PC-3 (cell line): ENCODE measurements at regions not wholly inside any gene's neighbourhood (a gene's known extent, or its start where the extent isn't known, plus 50 kb on each side); places are given as distances from the start of the nearest gene placed in this dataset.

Experiments
- ATAC-seq: fragments of 200-7000 bp; cut with Tn5 transposase; 2 replicates; pipeline ENCODE4 v1.9.1; 2020; ENCODE audit warnings: mild to moderate bottlenecking, moderate library complexity
- BruUV-seq: library from RNA; stranded (reverse); fragments of 400-500 nt; replicated peaks from 2 replicates; lab custom pipeline; 2021; lab: Mats Ljungman, UMichigan
- CTCF ChIA-PET: fragments of 300-600 bp; sonication (Branson Sonifier 250); formaldehyde crosslinking; loops from one replicate; lab custom pipeline; 2022; ENCODE audit warnings: antibody characterized with exemption; lab: Charles Lee
- POLR2A ChIA-PET: fragments of 300-600 bp; sonication (Branson Sonifier 250); formaldehyde crosslinking; loops from one replicate; lab custom pipeline; 2022; ENCODE audit warnings: antibody characterized with exemption; ENCODE audit not compliant: unreplicated experiment; lab: Charles Lee
- DNase-seq: peaks from one replicate; pipeline ENCODE4 v3.0.0-alpha.2; 2015
- H2AFZ ChIP-seq: fragments of 300-600 bp; sonication (generic); 2 replicates; pipeline ENCODE4 v1.6.0; 2016; ENCODE audit warnings: antibody characterized with exemption, low read length
- H3F3A ChIP-seq: fragments of 300-600 bp; sonication (generic); one replicate; pipeline ENCODE4 v1.6.0; 2017; ENCODE audit warnings: antibody characterized with exemption, low read length, control low read depth, mild to moderate bottlenecking; ENCODE audit not compliant: unreplicated experiment
- H3K27ac ChIP-seq: fragments of 300-600 bp; sonication (generic); 2 replicates; pipeline ENCODE4 v1.5.1; 2016; ENCODE audit warnings: mild to moderate bottlenecking, low read length
- H3K27me3 ChIP-seq: fragments of 300-600 bp; sonication (generic); 2 replicates; pipeline ENCODE4 v1.6.1; 2016; ENCODE audit warnings: low read length, mixed read lengths
- H3K36me3 ChIP-seq: fragments of 300-600 bp; sonication (generic); 2 replicates; pipeline ENCODE4 v1.6.1; 2016; ENCODE audit warnings: low read depth, mixed run types, low read length, mixed read lengths
- H3K4me1 ChIP-seq: fragments of 300-600 bp; sonication (generic); 2 replicates; pipeline ENCODE4 v1.5.1; 2016; ENCODE audit warnings: low read length; ENCODE audit not compliant: insufficient read depth
- H3K4me2 ChIP-seq: fragments of 300-600 bp; sonication (generic); 2 replicates; pipeline ENCODE4 v1.6.0; 2016; ENCODE audit warnings: low read length
- H3K4me3 ChIP-seq: fragments of 300-600 bp; sonication (generic); 2 replicates; pipeline ENCODE4 v1.5.1; 2016; ENCODE audit warnings: mild to moderate bottlenecking, low read length, mixed read lengths
- H3K79me2 ChIP-seq: fragments of 300-600 bp; sonication (generic); 2 replicates; pipeline ENCODE4 v1.6.1; 2017; ENCODE audit warnings: low read length, mixed read lengths
- H3K9ac ChIP-seq: fragments of 300-600 bp; sonication (generic); 2 replicates; pipeline ENCODE4 v1.6.0; 2016; ENCODE audit warnings: mild to moderate bottlenecking, low read length
- H3K9me2 ChIP-seq: fragments of 300-600 bp; sonication (generic); replicated peaks from 2 replicates; pipeline ENCODE4 v1.6.1; 2016; ENCODE audit warnings: mixed run types, low read length, mixed read lengths
- H3K9me3 ChIP-seq: fragments of 300-600 bp; sonication (generic); 2 replicates; pipeline ENCODE4 v1.6.1; 2016; ENCODE audit warnings: low read length, mixed read lengths
- H4K20me1 ChIP-seq: fragments of 300-600 bp; sonication (generic); 2 replicates; pipeline ENCODE4 v1.6.1; 2016; ENCODE audit warnings: low read length, mixed read lengths
- CTCF ChIP-seq: fragments of 300-600 bp; sonication (generic); conservative IDR thresholded peaks from 2 replicates; pipeline ENCODE4 v1.5.1; 2017; ENCODE audit warnings: antibody characterized with exemption, low read depth, mild to moderate bottlenecking, low read length
- EZH2 ChIP-seq: fragments of 300-600 bp; sonication (generic); IDR thresholded peaks from one replicate; pipeline ENCODE4 v1.6.1; 2017; ENCODE audit warnings: antibody characterized with exemption, mild to moderate bottlenecking, low read length; ENCODE audit not compliant: unreplicated experiment
- EZH2phosphoT487 ChIP-seq: fragments of 300-600 bp; sonication (generic); IDR thresholded peaks from 2 replicates; pipeline ENCODE4 v1.6.1; 2018; ENCODE audit warnings: mild to moderate bottlenecking, antibody characterized with exemption, low read length, borderline replicate concordance
- intact Hi-C: fragments of 100-400 bp; cut with micrococcal nuclease; formaldehyde crosslinking; loops from 2 replicates; pipeline ENCODE4 v1.9.0; 2023

- TSS peak; percentile 58 for BruUV-seq
- ChIA-PET CTCF (interaction anchor here (0.6 kb wide), 1 partner anchor 569 kb away, joined by 13 read pairs; no protein-coding TSS in a partner anchor), POLR2A (no interaction called here)
- Histone ChIP-seq H4K20me1 (no peaks in the 10 kb centered on the region), H3K4me2 (peak overlapping the region; percentile 97), H2AFZ (peak overlapping the region; percentile 95), H3K79me2 (no peaks in the 10 kb centered on the region), H3K4me1 (peaks cover 4% of the 10 kb centered on the region; the same call in 1 of the 2 replicates), H3K27ac (no peak overlapping the region), H3F3A (no peaks in the 10 kb centered on the region), H3K27me3 (no peaks in the 10 kb centered on the region), H3K4me3 (peak overlapping the region; percentile 88), H3K36me3 (no peaks in the 10 kb centered on the region), H3K9me2 (no peaks in the 10 kb centered on the region), H3K9ac (peak overlapping the region; percentile 85), H3K9me3 (no peaks in the 10 kb centered on the region)
- no peak for TF ChIP-seq EZH2
- TF ChIP-seq CTCF = no peak
- TF ChIP-seq EZH2phosphoT487 = no peak
- intact Hi-C loops = no loop called here
- DNase-seq (no peak), ATAC-seq (no peak)
Observed at GRCh38 chr17:410543-411401, 58.2 kb upstream of the RPH3AL start.

DNA sequence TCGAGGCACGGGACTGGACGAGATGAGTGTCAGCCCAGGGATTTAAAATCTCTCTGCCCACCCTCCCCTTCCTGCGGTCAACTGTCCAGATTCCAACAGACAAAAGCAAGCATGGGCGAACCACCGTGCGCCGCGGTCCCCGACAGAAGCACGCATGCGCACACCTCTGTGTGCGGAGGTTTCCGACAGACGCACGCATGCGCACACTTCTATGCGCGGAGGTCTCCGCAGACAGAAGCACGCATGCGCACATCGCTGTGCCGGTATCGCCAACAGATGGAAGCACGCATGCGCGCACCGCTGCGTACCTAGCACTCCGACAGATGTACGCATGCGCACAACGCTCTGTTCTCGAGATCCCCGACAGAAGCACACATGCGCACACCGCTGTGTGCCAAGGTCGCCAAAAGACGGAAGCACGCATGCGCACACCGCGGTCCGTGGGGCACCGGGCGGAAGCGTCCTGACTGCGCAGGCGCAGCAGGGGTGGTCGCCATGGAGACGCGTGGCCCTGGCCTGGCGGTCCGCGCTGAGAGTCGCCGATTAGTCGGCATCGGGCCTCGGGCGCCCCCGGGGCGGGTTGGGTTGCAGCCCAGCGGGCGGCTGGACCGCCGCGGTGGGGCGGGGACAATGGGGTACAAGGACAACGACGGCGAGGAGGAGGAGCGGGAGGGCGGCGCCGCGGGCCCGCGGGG, 57.4 kb upstream of the RPH3AL start:
- ChIA-PET POLR2A (no interaction called here), CTCF (interaction anchor here (0.6 kb wide), 1 partner anchor 570 kb away, joined by 13 read pairs; no protein-coding TSS in a partner anchor)
- H3K9me2 ChIP-seq = no peaks in the 10 kb centered on the region
- no peaks in the 10 kb centered on the region for H3K27me3 ChIP-seq
- no TSS peak for BruUV-seq
- no peak for TF ChIP-seq EZH2phosphoT487
- no peak for TF ChIP-seq CTCF
- no peak for TF ChIP-seq EZH2
- no peaks in the 10 kb centered on the region for H3F3A ChIP-seq
- no peaks in the 10 kb centered on the region for H4K20me1 ChIP-seq
- peak; percentile 99 for DNase-seq
- H3K79me2 ChIP-seq = no peaks in the 10 kb centered on the region
- H3K27ac ChIP-seq = peak overlapping the region; percentile 25; the same call in 1 of the 2 replicates
- no peaks in the 10 kb centered on the region for H3K36me3 ChIP-seq
- intact Hi-C loops = no loop called here
- H3K9ac ChIP-seq = peak overlapping the region; percentile 85
- peaks cover 4% of the 10 kb centered on the region; the same call in 1 of the 2 replicates for H3K4me1 ChIP-seq
- peak; percentile 86 for ATAC-seq
- H3K4me3 ChIP-seq = peak overlapping the region; percentile 88
- no peaks in the 10 kb centered on the region for H3K9me3 ChIP-seq
- peak overlapping the region; percentile 97 for H3K4me2 ChIP-seq
- peak overlapping the region; percentile 95 for H2AFZ ChIP-seq
